CD4-positive, alpha-beta T cell (primary cell): ENCODE measurements at regions not wholly inside any gene's neighbourhood (a gene's known extent, or its start where the extent isn't known, plus 50 kb on each side); places are given as distances from the start of the nearest gene placed in this dataset.

Experiments
- ATAC-seq: fragments of 200-7000 bp; cut with Tn5 transposase; one replicate; pipeline ENCODE4 v1.10.0; 2022; ENCODE audit warnings: mild to moderate bottlenecking; ENCODE audit not compliant: poor library complexity
- CTCF ChIA-PET: fragments of 350-600 bp; sonication (Branson Sonifier 250); formaldehyde crosslinking; loops from one replicate; lab custom pipeline; 2021; ENCODE audit warnings: antibody characterized with exemption, inconsistent platforms; lab: Charles Lee
- POLR2A ChIA-PET: fragments of 350-600 bp; sonication (Branson Sonifier 250); formaldehyde crosslinking; loops from one replicate; lab custom pipeline; 2021; ENCODE audit warnings: antibody characterized with exemption, inconsistent platforms; lab: Charles Lee
- DNase-seq, 14 experiments: peaks; one replicate each; pipeline ENCODE4 v3.0.0-alpha.2; 2013 to 2020; ENCODE audit warnings: mixed read lengths in 2 of 14
- H3K27ac ChIP-seq, 2 donors: one replicate each; pipeline versions ENCODE4 v1.5.1 to v1.7.0; 2013; ENCODE audit warnings: low read length in 2 of 2, low read depth in 1 of 2, mild to moderate bottlenecking in 1 of 2
- H3K27me3 ChIP-seq, 2 experiments: 1 replicate in 1 of 2; 2 replicates in 1 of 2; pipeline versions ENCODE4 v1.6.1 to v1.7.0; 2013; ENCODE audit warnings: low read length in 2 of 2, control low read depth in 1 of 2, mild to moderate bottlenecking in 1 of 2, moderate library complexity in 1 of 2; ENCODE audit not compliant: insufficient read depth in 2 of 2, control insufficient read depth in 1 of 2
- H3K36me3 ChIP-seq: one replicate; pipeline ENCODE4 v1.6.1; 2013; ENCODE audit warnings: low read length, control low read depth; ENCODE audit not compliant: insufficient read depth
- H3K4me1 ChIP-seq: one replicate; pipeline ENCODE4 v1.6.1; 2013; ENCODE audit warnings: low read length, control low read depth; ENCODE audit not compliant: insufficient read depth
- H3K4me3 ChIP-seq: one replicate; pipeline ENCODE4 v1.5.1; 2013; ENCODE audit warnings: mild to moderate bottlenecking, low read length, moderate library complexity
- H3K9me3 ChIP-seq, 2 experiments: 1 replicate in 1 of 2; 2 replicates in 1 of 2; pipeline versions ENCODE4 v1.6.1 to v1.7.0; 2013; ENCODE audit warnings: low read length in 2 of 2, mild to moderate bottlenecking in 2 of 2, control low read depth in 1 of 2, moderate library complexity in 1 of 2; ENCODE audit not compliant: control insufficient read depth in 1 of 2, insufficient read depth in 1 of 2
- H3K27ac Mint-ChIP-seq: one replicate; pipeline ENCODE4 v1.8.0; 2020; ENCODE audit warnings: mixed read lengths
- H3K27me3 Mint-ChIP-seq: one replicate; pipeline ENCODE4 v1.8.0; 2021; ENCODE audit warnings: mixed read lengths
- H3K36me3 Mint-ChIP-seq: one replicate; pipeline ENCODE4 v1.8.0; 2021; ENCODE audit warnings: low read depth, mixed read lengths
- H3K4me1 Mint-ChIP-seq: one replicate; pipeline ENCODE4 v1.8.0; 2021; ENCODE audit warnings: low read depth, mixed read lengths
- H3K4me3 Mint-ChIP-seq: one replicate; pipeline ENCODE4 v1.8.0; 2020; ENCODE audit warnings: mild to moderate bottlenecking, mixed read lengths
- H3K9me3 Mint-ChIP-seq: one replicate; pipeline ENCODE4 v1.8.0; 2020; ENCODE audit warnings: mixed read lengths
- intact Hi-C, 2 experiments: fragments of 100-400 bp; cut with DNase I in 1 of 2; cut with micrococcal nuclease in 1 of 2; formaldehyde crosslinking; loops; one replicate each; pipeline versions ENCODE4 v1.15.1 to v1.9.0; 2023 to 2025; cut with DNase I, micrococcal nuclease
- TF ChIP-seq, protein P1 (sequence below): fragments of 200-600 bp; IDR thresholded peaks from one replicate; pipeline ENCODE4 v1.8.0; 2022; ENCODE audit warnings: antibody characterized with exemption, mild to moderate bottlenecking

DNA sequence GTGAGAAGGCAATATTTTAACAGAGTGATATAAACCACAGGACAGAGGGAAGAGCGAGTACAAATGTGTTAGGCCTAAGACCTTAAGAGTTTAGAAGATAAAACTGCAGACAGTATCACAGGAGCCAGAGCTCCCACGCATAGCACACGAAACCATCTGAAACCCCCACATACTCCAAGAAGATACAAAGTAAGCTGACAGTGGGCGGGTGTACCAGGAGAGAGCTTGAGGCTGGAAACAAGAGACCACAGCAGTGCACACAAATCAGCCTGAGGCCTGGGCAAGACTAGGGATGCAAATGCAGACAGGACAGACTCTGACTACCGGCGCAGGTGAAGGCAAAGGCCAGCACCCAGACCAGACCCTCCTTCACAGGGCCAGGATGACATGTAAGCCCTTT is 54.1 kb upstream of the ARHGAP24 start:
- Mint-ChIP-seq H3K27me3 (no peaks in the 10 kb centered on the region), H3K27ac (no peak overlapping the region), H3K36me3 (no peaks in the 10 kb centered on the region), H3K4me3 (no peak overlapping the region), H3K4me1 (no peaks in the 10 kb centered on the region), H3K9me3 (no peaks in the 10 kb centered on the region)
- CTCF ChIA-PET, result no interaction called here
- no peaks in the 10 kb centered on the region for H3K9me3 ChIP-seq
- no peaks in the 10 kb centered on the region for H3K36me3 ChIP-seq
- POLR2A ChIA-PET, result no interaction called here
- DNase-seq (no peak), ATAC-seq (no peak)
- TF ChIP-seq, protein P1, sequence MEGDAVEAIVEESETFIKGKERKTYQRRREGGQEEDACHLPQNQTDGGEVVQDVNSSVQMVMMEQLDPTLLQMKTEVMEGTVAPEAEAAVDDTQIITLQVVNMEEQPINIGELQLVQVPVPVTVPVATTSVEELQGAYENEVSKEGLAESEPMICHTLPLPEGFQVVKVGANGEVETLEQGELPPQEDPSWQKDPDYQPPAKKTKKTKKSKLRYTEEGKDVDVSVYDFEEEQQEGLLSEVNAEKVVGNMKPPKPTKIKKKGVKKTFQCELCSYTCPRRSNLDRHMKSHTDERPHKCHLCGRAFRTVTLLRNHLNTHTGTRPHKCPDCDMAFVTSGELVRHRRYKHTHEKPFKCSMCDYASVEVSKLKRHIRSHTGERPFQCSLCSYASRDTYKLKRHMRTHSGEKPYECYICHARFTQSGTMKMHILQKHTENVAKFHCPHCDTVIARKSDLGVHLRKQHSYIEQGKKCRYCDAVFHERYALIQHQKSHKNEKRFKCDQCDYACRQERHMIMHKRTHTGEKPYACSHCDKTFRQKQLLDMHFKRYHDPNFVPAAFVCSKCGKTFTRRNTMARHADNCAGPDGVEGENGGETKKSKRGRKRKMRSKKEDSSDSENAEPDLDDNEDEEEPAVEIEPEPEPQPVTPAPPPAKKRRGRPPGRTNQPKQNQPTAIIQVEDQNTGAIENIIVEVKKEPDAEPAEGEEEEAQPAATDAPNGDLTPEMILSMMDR, result no peak
- intact Hi-C loops, result no loop called here
- H3K4me1 ChIP-seq, result no peaks in the 10 kb centered on the region
- no peaks in the 10 kb centered on the region for H3K27me3 ChIP-seq
- H3K27ac ChIP-seq, result no peak overlapping the region
- H3K4me3 ChIP-seq, result no peak overlapping the region

DNA sequence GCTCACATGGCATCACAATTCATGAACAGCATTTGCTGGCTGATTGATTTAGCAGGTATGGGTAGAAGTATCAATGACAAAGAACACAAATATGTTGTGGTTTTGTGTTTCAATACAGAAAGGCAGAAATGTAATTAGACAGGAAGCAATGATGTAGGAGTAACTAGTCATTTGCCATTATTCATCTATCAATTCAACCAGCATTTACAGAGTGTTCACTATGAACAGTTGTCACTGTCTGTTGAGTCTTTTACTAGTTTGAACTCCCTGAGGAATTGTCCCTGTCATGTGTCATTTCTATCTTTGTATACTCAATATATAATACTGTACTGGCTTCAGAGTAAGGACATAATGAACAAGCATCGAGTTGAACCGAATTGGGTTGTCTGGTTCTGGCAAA is 51.5 kb upstream of the ARHGAP24 start:
- CTCF ChIA-PET, result no interaction called here
- Histone ChIP-seq H3K27me3 (no peaks in the 10 kb centered on the region), H3K36me3 (no peaks in the 10 kb centered on the region), H3K9me3 (no peaks in the 10 kb centered on the region), H3K4me3 (no peak overlapping the region), H3K27ac (no peak overlapping the region), H3K4me1 (no peaks in the 10 kb centered on the region)
- Mint-ChIP-seq H3K4me3 (no peak overlapping the region), H3K27me3 (no peaks in the 10 kb centered on the region), H3K4me1 (no peaks in the 10 kb centered on the region), H3K36me3 (no peaks in the 10 kb centered on the region), H3K9me3 (peaks cover 2% of the 10 kb centered on the region), H3K27ac (no peak overlapping the region)
- TF ChIP-seq, protein P1, result no peak
- ATAC-seq, result no peak
- intact Hi-C loops, result no loop called here
- no peak for DNase-seq
- POLR2A ChIA-PET, result no interaction called here
